ENCODE measurements at regions not wholly inside any gene's neighbourhood (a gene's known extent, or its start where the extent isn't known, plus 50 kb on each side); places are given as distances from the start of the nearest gene placed in this dataset.

DNA sequence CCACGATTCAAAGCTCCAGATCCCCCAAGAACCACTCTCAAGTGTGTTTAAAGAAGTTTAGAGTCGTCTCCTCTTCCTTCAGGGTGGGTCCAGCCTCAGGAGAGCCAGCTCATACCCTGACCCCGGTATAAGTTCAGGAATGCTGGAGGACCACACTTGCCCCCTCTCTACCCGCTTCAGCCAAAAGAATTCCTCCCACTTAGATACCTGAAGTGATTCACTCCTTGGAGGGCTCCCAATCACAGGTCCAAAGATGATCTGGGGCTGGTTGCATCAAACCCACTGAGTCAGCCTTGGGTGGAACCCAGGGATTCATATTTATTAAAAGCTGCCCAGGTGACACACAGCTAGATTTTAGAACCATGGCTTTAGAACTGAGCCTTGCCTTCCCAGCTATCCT, 133.5 kb upstream of the PARP11 start:
- H3K4me2 ChIP-seq (ENCODE audit: low read length) = peak overlapping the region; percentile 19
- no peak for ATAC-seq
- no peaks in the 10 kb centered on the region for H4K20me1 ChIP-seq (ENCODE audit: insufficient read depth)
- H3K36me3 ChIP-seq (ENCODE audit: control insufficient read depth in 1 of 2, insufficient read depth in 2 of 2, low read length in 2 of 2) = no peaks in the 10 kb centered on the region
- no TSS peak for BruUV-seq (replicated peaks)
- H3K27me3 ChIP-seq (ENCODE audit: insufficient read depth, low read length) = peaks cover 5% of the 10 kb centered on the region; the same call in 1 of the 2 replicates
- DNase-seq (ENCODE audit: low read depth, low spot score) = no peak
- ChIA-PET RAD21 (ENCODE audit: low non-redundant PET in 1 of 2, low total read pairs in 2 of 2, uncharacterized antibody in 2 of 2, unreplicated experiment in 2 of 2) (no interaction called here), POLR2A (no interaction called here), CTCF (interaction anchor here (0.8 to 1.4 kb wide), 2 partner anchors 12 to 32 kb away, joined by 3 to 4 read pairs; no protein-coding TSS in a partner anchor)
- H3K4me1 ChIP-seq (ENCODE audit: control insufficient read depth in 1 of 2, insufficient read depth in 2 of 2, low read length in 2 of 2) = peaks cover 4 to 15% of the 10 kb centered on the region in 2 experiments
- no peak overlapping the region for H3K27ac ChIP-seq (ENCODE audit: low read depth, low read length)
- H3K79me2 ChIP-seq (ENCODE audit: insufficient read depth, low read length) = no peaks in the 10 kb centered on the region
- no peak overlapping the region for H2AFZ ChIP-seq (ENCODE audit: low read depth, low read length, poor library complexity, severe bottlenecking)
- no peak overlapping the region for H3K9ac ChIP-seq (ENCODE audit: low read length)
- H3K9me2 ChIP-seq (ENCODE audit: insufficient read depth) = no peaks in the 10 kb centered on the region
- H3K9me3 ChIP-seq (ENCODE audit: control insufficient read depth in 1 of 2, insufficient read depth in 1 of 2, low read depth in 1 of 2, low read length in 2 of 2) = no peaks in the 10 kb centered on the region
- no peak overlapping the region for H3K4me3 ChIP-seq (replicated peaks in 1 of 2; ENCODE audit: low read depth in 1 of 2, low read length in 2 of 2)
- intact Hi-C loops (cut with micrococcal nuclease) = no loop called here
- no peak for TF ChIP-seq POLR2AphosphoS5 (IDR thresholded peaks at IDR 0.05; ENCODE audit: low read depth, low read length)
- TF ChIP-seq CBX3 (IDR thresholded peaks at IDR 0.05; ENCODE audit: low read depth) = no peak
- TF ChIP-seq TCF7L2 (IDR thresholded peaks at IDR 0.05; ENCODE audit: borderline replicate concordance, extremely low read depth, insufficient read depth, insufficient read length) = no peak
- TF ChIP-seq FOSL1 (IDR thresholded peaks at IDR 0.05; ENCODE audit: low read depth) = 0 out of 2 replicates have a peak, but pooled peaks have one; percentile 25
- TF ChIP-seq CEBPB (IDR thresholded peaks at IDR 0.05; ENCODE audit: low read depth) = 0 out of 2 replicates have a peak, but pooled peaks have one; percentile 22
- TF ChIP-seq, protein P1, sequence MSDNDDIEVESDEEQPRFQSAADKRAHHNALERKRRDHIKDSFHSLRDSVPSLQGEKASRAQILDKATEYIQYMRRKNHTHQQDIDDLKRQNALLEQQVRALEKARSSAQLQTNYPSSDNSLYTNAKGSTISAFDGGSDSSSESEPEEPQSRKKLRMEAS (IDR thresholded peaks at IDR 0.05) = no peak
- TF ChIP-seq RAD21 (IDR thresholded peaks at IDR 0.05; ENCODE audit: low read depth) = no peak
- no peak for TF ChIP-seq ZFX (IDR thresholded peaks at IDR 0.05)

DNA sequence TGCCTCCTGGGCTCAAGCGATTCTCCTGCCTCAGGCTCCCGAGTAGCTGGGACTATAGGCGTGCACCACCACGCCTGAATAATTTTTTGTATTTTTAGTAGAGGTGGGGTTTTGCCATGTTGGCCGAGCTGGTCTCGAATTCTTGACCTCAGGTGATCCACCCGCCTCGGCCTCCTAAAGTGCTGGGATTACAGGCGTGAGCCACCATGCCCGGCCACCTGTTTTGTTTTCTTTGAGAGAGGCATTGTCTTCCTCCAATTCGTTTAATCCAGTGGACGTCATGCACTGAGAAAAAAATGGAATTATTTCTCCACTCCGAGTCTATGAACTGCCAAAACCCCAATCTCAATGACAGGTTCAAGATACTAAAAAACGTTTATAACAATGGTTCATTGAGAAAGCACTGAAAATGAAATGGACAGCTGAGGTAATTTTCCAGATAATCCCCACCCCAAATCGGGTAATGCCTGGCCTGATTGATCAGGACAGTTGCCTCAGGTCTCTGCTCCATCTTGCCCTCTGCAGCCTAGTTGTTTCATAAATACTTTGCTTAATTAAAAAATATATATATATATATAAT, 132.7 kb upstream of the PARP11 start:
- no peak overlapping the region for H2AFZ ChIP-seq (ENCODE audit: low read depth, low read length, poor library complexity, severe bottlenecking)
- intact Hi-C loops (cut with micrococcal nuclease) = no loop called here
- ChIA-PET POLR2A (no interaction called here), RAD21 (ENCODE audit: low non-redundant PET in 1 of 2, low total read pairs in 2 of 2, uncharacterized antibody in 2 of 2, unreplicated experiment in 2 of 2) (no interaction called here), CTCF (interaction anchor here (1.4 kb wide), 1 partner anchor 12 kb away, joined by 4 read pairs; no protein-coding TSS in a partner anchor)
- DNase-seq (ENCODE audit: low read depth, low spot score) = no peak
- peaks cover 5% of the 10 kb centered on the region; the same call in 1 of the 2 replicates for H3K27me3 ChIP-seq (ENCODE audit: insufficient read depth, low read length)
- H3K79me2 ChIP-seq (ENCODE audit: insufficient read depth, low read length) = no peaks in the 10 kb centered on the region
- no peak overlapping the region for H3K27ac ChIP-seq (ENCODE audit: low read depth, low read length)
- H3K36me3 ChIP-seq (ENCODE audit: control insufficient read depth in 1 of 2, insufficient read depth in 2 of 2, low read length in 2 of 2) = no peaks in the 10 kb centered on the region
- peaks cover 0 to 8% of the 10 kb centered on the region in 2 experiments; a peak in 2 of 4 replicates for H3K4me1 ChIP-seq (ENCODE audit: control insufficient read depth in 1 of 2, insufficient read depth in 2 of 2, low read length in 2 of 2)
- no peaks in the 10 kb centered on the region; a peak in 1 of 4 replicates for H3K9me3 ChIP-seq (ENCODE audit: control insufficient read depth in 1 of 2, insufficient read depth in 1 of 2, low read depth in 1 of 2, low read length in 2 of 2)
- no peaks in the 10 kb centered on the region for H4K20me1 ChIP-seq (ENCODE audit: insufficient read depth)
- no peak for ATAC-seq
- no peak overlapping the region for H3K9ac ChIP-seq (ENCODE audit: low read length)
- no peak overlapping the region for H3K4me3 ChIP-seq (replicated peaks in 1 of 2; ENCODE audit: low read depth in 1 of 2, low read length in 2 of 2)
- no peak overlapping the region for H3K4me2 ChIP-seq (ENCODE audit: low read length)
- TF ChIP-seq EZH2phosphoT487 (IDR thresholded peaks at IDR 0.05; ENCODE audit: borderline replicate concordance) (no peak), POLR2AphosphoS5 (IDR thresholded peaks at IDR 0.05; ENCODE audit: low read depth, low read length) (no peak), CEBPB (IDR thresholded peaks at IDR 0.05; ENCODE audit: low read depth) (no peak), POLR2A (IDR thresholded peaks at IDR 0.05; ENCODE audit: borderline replicate concordance, extremely low read depth, insufficient read depth, insufficient read length) (no peak), CBX3 (IDR thresholded peaks at IDR 0.05; ENCODE audit: low read depth) (no peak), RAD21 (IDR thresholded peaks at IDR 0.05; ENCODE audit: low read depth) (no peak)
- TF ChIP-seq, protein P2, sequence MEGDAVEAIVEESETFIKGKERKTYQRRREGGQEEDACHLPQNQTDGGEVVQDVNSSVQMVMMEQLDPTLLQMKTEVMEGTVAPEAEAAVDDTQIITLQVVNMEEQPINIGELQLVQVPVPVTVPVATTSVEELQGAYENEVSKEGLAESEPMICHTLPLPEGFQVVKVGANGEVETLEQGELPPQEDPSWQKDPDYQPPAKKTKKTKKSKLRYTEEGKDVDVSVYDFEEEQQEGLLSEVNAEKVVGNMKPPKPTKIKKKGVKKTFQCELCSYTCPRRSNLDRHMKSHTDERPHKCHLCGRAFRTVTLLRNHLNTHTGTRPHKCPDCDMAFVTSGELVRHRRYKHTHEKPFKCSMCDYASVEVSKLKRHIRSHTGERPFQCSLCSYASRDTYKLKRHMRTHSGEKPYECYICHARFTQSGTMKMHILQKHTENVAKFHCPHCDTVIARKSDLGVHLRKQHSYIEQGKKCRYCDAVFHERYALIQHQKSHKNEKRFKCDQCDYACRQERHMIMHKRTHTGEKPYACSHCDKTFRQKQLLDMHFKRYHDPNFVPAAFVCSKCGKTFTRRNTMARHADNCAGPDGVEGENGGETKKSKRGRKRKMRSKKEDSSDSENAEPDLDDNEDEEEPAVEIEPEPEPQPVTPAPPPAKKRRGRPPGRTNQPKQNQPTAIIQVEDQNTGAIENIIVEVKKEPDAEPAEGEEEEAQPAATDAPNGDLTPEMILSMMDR (IDR thresholded peaks at IDR 0.05 in 2 of 3, conservative IDR thresholded peaks at IDR 0.05 in 1 of 3; ENCODE audit: borderline replicate concordance in 1 of 3, insufficient read depth in 1 of 3, low read depth in 2 of 3, low read length in 2 of 3) = no peak
- no TSS peak for BruUV-seq (replicated peaks)
- no peaks in the 10 kb centered on the region for H3K9me2 ChIP-seq (ENCODE audit: insufficient read depth)

Measured in HCT116 (cell line).